ENCODE measurements at regions not wholly inside any gene's neighbourhood (a gene's known extent, or its start where the extent isn't known, plus 50 kb on each side); places are given as distances from the start of the nearest gene placed in this dataset.

GRCh38 chr5:35416217-35416988 is 186.1 kb upstream of the PRLR start (continued):
- TF ChIP-seq ZNF503 (CRISPR knock-in tag; IDR thresholded peaks at IDR 0.05) = no peak
- no peak for TF ChIP-seq FOSL2 (CRISPR knock-in tag; IDR thresholded peaks at IDR 0.05)
- TF ChIP-seq ZUFSP (CRISPR knock-in tag; IDR thresholded peaks at IDR 0.05; ENCODE audit: borderline replicate concordance) = no peak
- 0 out of 2 replicates have a peak, but pooled peaks have one; percentile 11 for TF ChIP-seq HNF4A (CRISPR knock-in tag; IDR thresholded peaks at IDR 0.05)
- no peak for TF ChIP-seq NBN (conservative IDR thresholded peaks at IDR 0.05)
- TF ChIP-seq ZNF570 (CRISPR knock-in tag; IDR thresholded peaks at IDR 0.05; ENCODE audit: borderline replicate concordance) = no peak
- TF ChIP-seq ZSCAN5A (CRISPR knock-in tag; IDR thresholded peaks at IDR 0.05; ENCODE audit: borderline replicate concordance) = 0 out of 2 replicates have a peak, but pooled peaks have one; percentile 25
- TF ChIP-seq MLLT10 (CRISPR knock-in tag; IDR thresholded peaks at IDR 0.05) = no peak
- TF ChIP-seq ZBTB39 (CRISPR knock-in tag; IDR thresholded peaks at IDR 0.05) = no peak
- no peak for TF ChIP-seq ZNF589 (CRISPR knock-in tag; conservative IDR thresholded peaks at IDR 0.05)
- no peak for TF ChIP-seq ZNF317 (CRISPR knock-in tag; IDR thresholded peaks at IDR 0.05)
- peak in 1 of 2 experiments; percentile 54; a peak in 1 of 4 replicates for TF ChIP-seq EP300 (IDR thresholded peaks at IDR 0.05; ENCODE audit: low read depth in 2 of 2, low read length in 2 of 2)
- TF ChIP-seq EP300 (CRISPR knock-in tag; IDR thresholded peaks at IDR 0.05; ENCODE audit: borderline replicate concordance) = no peak
- TF ChIP-seq ZNF547 (CRISPR knock-in tag; IDR thresholded peaks at IDR 0.05) = no peak
- TF ChIP-seq ETV5 (CRISPR knock-in tag; IDR thresholded peaks at IDR 0.05; ENCODE audit: borderline replicate concordance) = no peak
- no peak for TF ChIP-seq CREM (IDR thresholded peaks at IDR 0.05)
- TF ChIP-seq CREM (CRISPR knock-in tag; IDR thresholded peaks at IDR 0.05) = no peak
- no peak for TF ChIP-seq THAP8 (CRISPR knock-in tag; IDR thresholded peaks at IDR 0.05; ENCODE audit: borderline replicate concordance)
- no peak for TF ChIP-seq GLI4 (CRISPR knock-in tag; IDR thresholded peaks at IDR 0.05; ENCODE audit: borderline replicate concordance)
- no peak for TF ChIP-seq DR1 (CRISPR knock-in tag; IDR thresholded peaks at IDR 0.05)
- TF ChIP-seq SOX13 (IDR thresholded peaks at IDR 0.05) = no peak; the same call in 1 of the 2 replicates
- TF ChIP-seq SOX13 (CRISPR knock-in tag; conservative IDR thresholded peaks at IDR 0.05 in 1 of 2, IDR thresholded peaks at IDR 0.05 in 1 of 2) = 0 out of 4 replicates have a peak, but pooled peaks of 1 of the 2 experiments have one; percentile 46
- 0 out of 2 replicates have a peak, but pooled peaks have one; percentile 12 for TF ChIP-seq NCOA2 (CRISPR knock-in tag; IDR thresholded peaks at IDR 0.05)

All from HepG2 (cell line).